CD4-positive, alpha-beta T cell treated with Interferon gamma for 1 hour (primary cell): ENCODE measurements at regions not wholly inside any gene's neighbourhood (a gene's known extent, or its start where the extent isn't known, plus 50 kb on each side); places are given as distances from the start of the nearest gene placed in this dataset.
"Not testable (repeated sequence)": the region's sequence is repeated elsewhere in the genome, so short reads cannot be mapped to it uniquely, and the experiment has no call there.

Experiments
- DNase-seq: peaks from one replicate; pipeline ENCODE4 v3.0.0-alpha.2; 2020

GRCh38 chr18:57915248-57915647 lies 112.1 kb upstream of the ATP8B1 start:
- DNase-seq = no peak

- no peak for DNase-seq
Observed at GRCh38 chr18:57913686-57914085, 110.6 kb upstream of the ATP8B1 start.

GRCh38 chr18:57910817-57911216 lies 107.7 kb upstream of the ATP8B1 start:
- DNase-seq = no peak

- DNase-seq = no peak
Observed at GRCh38 chr18:57910134-57910533, 107.0 kb upstream of the ATP8B1 start.

GRCh38 chr18:57909620-57910019 lies 106.5 kb upstream of the ATP8B1 start:
- DNase-seq = no peak

GRCh38 chr18:57908092-57908491 lies 105.0 kb upstream of the ATP8B1 start:
- no peak for DNase-seq

- DNase-seq = no peak
Observed at GRCh38 chr18:57907550-57907949, 104.4 kb upstream of the ATP8B1 start.

- DNase-seq = no peak
Observed at GRCh38 chr18:57906852-57907251, 103.7 kb upstream of the ATP8B1 start.

- no peak for DNase-seq
Observed at GRCh38 chr18:57904535-57904934, 101.4 kb upstream of the ATP8B1 start.

- DNase-seq = no peak
Observed at GRCh38 chr18:57902721-57903120, 99.6 kb upstream of the ATP8B1 start.

GRCh38 chr18:57901825-57902589 lies 98.9 kb upstream of the ATP8B1 start:
- no peak for DNase-seq

GRCh38 chr18:57900906-57901435 lies 97.9 kb upstream of the ATP8B1 start:
- DNase-seq = no peak

GRCh38 chr18:57898506-57899124 lies 95.5 kb upstream of the ATP8B1 start:
- DNase-seq = no peak

- no peak for DNase-seq
Observed at GRCh38 chr18:57895182-57895581, 92.1 kb upstream of the ATP8B1 start.

- no peak for DNase-seq
Observed at GRCh38 chr18:57891707-57892391, 88.7 kb upstream of the ATP8B1 start.

- DNase-seq = no peak
Observed at GRCh38 chr18:57890266-57890665, 87.2 kb upstream of the ATP8B1 start.

GRCh38 chr18:57889841-57890240 lies 86.7 kb upstream of the ATP8B1 start:
- DNase-seq = no peak

GRCh38 chr18:57887543-57888383 lies 84.6 kb upstream of the ATP8B1 start:
- no peak for DNase-seq

GRCh38 chr18:57885931-57886330 lies 82.8 kb upstream of the ATP8B1 start:
- DNase-seq = no peak

GRCh38 chr18:57882465-57882864 lies 79.3 kb upstream of the ATP8B1 start:
- DNase-seq = no peak

- DNase-seq = peak; percentile 47
Observed at GRCh38 chr18:57881818-57882413, 78.8 kb upstream of the ATP8B1 start.

- not testable (repeated sequence) for DNase-seq
Observed at GRCh38 chr18:57879924-57880323, 76.8 kb upstream of the ATP8B1 start.
